ENCODE measurements at regions not wholly inside any gene's neighbourhood (a gene's known extent, or its start where the extent isn't known, plus 50 kb on each side); places are given as distances from the start of the nearest gene placed in this dataset.

DNA sequence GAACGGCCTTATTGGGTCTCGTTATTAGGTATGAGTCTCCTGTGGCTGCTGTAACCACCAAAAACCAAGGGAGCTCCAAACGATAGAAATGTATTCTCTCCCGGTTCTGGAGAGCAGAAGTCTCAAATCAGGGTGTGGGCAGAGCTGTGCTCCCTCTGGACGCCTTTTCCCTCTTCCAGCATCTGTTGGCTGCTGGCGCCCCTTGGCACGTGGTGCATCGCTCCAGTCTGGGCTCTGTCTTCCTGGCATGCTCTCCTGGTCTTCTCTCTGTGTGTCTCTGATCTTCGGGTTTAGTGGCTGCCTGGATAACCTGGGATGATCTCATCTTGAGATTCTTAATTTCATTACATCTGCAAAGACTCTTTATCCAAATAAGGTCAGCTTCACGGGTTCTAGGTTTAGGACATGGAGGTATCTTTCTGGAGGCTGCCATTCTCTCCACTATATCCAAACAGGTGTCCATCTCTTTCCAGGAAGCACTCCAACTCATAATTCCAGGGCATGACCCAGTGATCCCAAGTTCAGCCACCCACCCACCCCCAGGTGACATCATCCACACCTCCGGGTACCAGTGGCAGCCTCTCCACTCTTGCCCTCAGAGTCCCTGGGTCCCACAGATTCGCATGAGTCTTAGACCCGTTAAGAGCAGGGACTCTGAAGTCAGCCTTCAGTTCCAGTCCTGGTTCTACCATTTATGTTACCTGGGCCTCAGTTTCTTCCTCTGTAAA lies 145.5 kb upstream of the FOXF1 start:
- no peak for DNase-seq (ENCODE audit: low spot score)

DNA sequence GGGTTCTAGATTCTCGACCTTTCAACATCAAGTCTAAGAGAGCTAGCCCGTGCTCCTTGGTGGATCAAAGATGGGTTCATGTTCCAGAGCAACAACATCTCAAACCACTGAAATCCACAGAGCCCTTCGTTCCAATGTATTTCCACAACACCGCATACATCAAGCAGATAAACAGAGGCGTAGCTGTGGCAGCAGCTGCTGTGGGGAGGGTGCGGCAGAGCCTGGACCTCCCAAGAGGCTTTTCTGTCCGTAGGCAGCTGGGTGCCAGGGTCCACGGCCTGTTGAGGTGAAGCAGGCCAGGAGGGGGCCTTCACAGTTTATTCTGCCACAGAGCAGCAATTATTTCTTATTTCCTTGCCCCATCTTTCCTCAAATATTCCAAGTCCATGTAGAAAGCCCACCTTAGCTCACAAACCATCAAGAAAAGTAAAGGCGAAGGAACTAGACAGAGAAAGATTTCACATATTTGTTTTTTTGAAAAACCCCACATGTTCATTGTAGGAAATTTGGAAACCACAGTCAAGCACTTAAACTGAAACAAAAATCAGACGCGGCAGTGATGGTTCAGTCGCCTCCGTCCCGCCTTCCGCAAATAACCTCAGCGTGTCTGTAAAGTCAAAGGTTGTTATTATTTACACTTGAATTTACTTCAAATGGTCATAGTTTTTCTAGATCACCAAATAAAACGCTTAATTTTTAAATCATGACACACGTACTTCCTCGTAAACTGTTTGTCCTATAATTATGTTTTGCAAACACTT lies 144.6 kb upstream of the FOXF1 start:
- DNase-seq (ENCODE audit: low spot score) = no peak

GRCh38 chr16:86366481-86366880 lies 143.8 kb upstream of the FOXF1 start:
- DNase-seq (ENCODE audit: low spot score) = no peak

- no peak for DNase-seq (ENCODE audit: low spot score)
These were observed 142.8 kb upstream of the FOXF1 start for GRCh38 chr16:86367291-86368072.

GRCh38 chr16:86368261-86368660 lies 142.1 kb upstream of the FOXF1 start:
- DNase-seq (ENCODE audit: low spot score) = no peak

- DNase-seq (ENCODE audit: low spot score) = no peak
These were observed 140.3 kb upstream of the FOXF1 start for GRCh38 chr16:86370062-86370461.

DNA sequence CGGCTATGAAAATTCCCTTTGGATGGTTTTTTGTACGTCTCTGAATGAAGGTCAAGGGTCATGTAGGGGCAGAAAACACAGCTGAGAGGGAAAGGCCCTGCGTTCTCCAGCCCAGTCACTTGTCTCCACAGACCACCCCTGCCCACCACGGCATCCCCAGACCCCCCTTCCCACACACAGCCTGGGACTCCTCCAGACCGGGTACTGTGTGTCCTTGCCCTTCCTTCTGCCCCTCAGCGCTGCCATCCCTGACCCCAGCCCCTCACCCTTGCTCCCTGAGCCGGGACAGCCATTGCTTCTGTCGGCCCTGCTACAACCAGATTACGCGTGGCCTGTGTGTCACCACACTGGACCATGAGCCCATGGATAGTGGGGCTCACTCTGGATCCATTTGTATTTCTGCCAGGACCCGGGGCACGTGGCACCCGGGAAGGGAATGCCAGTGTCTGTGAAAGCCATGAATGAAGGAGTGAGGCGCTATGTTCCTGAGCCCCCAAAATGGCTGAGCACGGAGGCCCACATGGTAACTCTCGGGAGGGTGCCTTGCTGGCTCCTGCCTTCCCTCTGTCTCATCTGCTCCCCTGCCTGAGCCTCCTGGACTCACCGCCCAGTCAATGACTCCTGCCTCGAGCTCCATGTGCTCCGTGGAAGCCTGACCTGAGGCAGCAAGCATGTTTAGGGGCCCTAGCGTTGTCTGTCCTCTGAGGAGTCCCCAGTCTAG lies 139.1 kb upstream of the FOXF1 start:
- DNase-seq (ENCODE audit: low spot score) = no peak

DNA sequence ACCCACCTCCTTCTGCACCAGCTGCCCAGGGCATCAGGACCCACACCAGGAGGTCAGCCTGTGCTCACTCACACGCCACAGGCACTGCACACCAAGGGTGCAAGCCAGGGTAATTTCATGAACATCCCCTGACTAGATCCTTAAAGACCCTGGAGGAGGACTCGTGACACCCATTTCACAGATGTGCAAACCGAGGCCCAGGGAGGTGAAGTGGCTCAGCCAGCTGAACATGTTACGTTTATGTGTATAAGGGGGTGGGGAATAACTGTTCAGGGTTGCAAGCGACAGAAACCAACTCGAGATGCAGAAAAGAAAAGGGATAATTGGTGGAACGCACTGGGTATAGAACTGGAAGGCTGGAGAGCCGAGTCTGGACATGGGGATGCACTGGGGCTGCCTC lies 138.1 kb upstream of the FOXF1 start:
- no peak for DNase-seq (ENCODE audit: low spot score)

DNA sequence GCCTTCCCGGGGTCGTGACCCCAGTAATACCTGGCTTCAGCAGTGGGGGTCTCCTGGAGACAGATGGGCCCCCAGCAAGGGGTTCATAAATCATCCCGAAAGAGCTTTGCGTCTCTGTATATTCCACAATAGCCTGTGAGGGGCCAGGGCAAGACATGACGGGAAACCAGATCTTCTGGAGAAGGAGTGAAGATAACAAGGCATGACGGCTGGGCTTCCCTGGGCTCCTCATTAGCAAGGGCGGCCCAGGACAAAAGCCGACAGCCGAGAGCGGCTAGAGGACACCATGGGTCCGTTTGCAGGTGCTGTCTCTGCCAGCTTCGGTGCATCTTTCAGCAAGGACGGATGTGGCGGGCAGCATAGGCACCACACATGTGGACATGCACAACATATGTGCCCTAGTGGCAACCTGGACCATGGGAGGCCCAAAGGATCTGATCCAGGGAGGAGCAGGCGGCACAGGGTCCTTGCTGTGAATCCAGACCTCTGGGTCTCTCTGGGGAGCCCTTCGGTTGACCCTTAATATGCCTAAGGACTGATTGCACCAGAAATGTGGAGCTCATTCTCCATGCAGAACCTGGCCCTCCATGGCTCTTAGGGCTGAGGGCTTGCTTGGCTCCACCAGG lies 136.9 kb upstream of the FOXF1 start:
- DNase-seq (ENCODE audit: low spot score) = no peak

DNA sequence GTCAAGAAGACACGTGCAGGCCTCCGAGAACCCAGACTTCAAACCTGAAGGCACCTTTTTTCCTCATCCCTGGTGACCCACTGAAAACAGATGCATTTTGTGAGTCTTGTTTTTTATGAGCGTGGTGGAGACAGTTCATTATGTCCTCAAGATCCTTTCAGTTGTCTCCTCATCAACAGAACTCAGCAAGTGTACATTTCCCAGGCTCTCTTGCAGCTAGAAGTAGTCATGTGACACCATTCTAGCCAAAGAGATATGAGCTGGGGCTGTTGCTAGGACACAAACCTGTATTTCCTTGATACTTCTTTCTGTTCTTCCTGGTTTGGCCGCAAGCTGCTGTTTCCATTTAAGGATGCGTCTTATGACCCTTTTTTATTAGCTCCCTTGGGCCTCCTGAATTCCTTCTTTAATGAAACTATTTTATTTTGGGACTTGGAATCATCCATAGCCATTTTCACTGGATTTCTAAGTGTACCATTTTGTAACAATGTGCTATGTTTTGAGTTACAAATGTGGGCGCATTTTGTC lies 135.7 kb upstream of the FOXF1 start:
- no peak for DNase-seq (ENCODE audit: low spot score)

GRCh38 chr16:86375364-86375763 lies 135.0 kb upstream of the FOXF1 start:
- no peak for DNase-seq (ENCODE audit: low spot score)

- no peak for DNase-seq (ENCODE audit: low spot score)
These were observed 134.5 kb upstream of the FOXF1 start for GRCh38 chr16:86375851-86376250.

- DNase-seq (ENCODE audit: low spot score) = no peak
These were observed 133.5 kb upstream of the FOXF1 start for GRCh38 chr16:86376837-86377236.

DNA sequence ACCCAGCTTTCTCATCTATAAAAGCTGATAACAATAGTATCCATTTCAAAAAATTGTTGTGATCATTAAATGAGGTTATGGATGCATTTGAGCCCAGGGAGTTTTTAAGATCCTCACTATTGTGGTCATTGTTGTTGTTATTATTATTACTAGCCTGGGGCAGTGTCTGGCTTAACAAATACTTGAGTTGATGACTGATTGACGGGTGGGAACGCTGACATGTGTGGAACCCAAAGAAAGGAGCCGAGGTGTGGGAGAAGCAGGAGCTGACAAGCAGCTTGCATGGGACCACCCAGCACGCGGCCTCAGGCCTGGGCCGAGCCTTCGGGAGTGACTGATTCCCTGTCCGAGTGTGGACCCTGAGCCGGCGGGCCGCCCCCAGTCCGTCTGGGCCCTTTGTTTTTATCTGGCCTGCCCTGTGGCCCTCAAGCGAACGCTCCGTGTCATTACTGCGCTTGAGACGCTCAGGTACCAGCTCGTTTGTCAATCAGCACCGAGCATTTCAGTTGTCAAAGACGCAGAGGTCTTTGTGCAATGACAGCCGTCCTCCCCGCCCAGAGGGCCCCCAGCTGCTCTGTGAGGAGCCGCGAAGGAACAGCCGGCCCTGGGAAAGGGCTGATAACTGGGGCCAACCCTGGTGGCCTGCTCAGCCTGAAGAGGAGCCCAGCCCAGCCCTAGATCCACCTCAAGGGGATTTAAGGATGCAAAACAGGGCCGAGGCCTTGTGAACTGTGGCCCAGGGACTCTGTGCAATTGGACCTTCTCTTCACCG lies 132.9 kb upstream of the FOXF1 start:
- DNase-seq (ENCODE audit: low spot score) = no peak

GRCh38 chr16:86378128-86378527 lies 132.2 kb upstream of the FOXF1 start:
- DNase-seq (ENCODE audit: low spot score) = no peak

DNA sequence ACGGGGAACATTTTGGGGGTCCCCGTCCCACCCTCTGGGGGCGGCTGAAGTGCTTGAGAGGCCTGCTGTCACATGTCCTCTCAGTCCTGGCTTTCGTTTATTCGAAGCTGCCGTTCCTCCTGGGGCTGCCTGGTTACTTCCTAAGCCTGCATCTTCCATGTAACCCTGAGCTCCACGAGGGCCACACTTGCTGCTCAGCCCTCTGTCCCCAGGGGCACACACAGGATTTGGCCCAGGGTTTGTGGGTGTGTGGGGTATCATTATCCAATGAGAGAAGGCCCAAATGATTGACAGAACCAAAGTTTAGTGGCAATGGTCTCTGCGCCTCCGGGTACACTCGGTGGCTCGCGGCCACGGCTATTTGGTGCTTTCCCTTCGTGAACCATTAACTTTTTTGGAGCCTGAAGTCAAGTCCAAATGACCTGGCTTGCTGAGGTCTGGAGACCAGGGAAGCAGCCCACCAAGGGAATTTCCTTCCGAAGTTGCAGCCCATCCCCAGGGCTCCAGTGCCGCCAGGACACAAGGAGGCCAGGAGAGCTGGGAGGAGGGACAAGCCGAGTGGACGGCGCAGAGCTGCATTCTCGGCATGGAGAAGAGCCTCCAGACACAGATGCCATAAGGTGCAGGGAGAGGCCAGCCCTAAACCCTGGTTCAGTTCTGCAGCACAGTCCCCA lies 131.4 kb upstream of the FOXF1 start:
- no peak for DNase-seq (ENCODE audit: low spot score)

DNA sequence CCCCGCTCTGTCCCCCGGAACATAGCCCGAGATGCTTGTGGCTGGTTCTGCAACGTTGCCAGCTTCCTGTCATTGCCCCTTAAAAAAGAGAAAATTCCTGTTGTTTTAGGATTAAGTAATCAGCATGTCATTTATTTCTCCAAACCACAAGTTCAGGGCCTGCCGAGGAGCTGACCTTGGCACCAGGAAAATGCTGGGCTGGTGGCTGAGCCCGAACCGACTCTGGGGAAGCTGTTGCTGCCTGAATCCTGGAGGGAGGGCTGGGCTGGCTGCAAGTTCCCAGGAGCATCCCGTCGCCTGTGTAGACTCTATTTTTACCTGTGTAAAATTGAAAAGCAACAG lies 130.9 kb upstream of the FOXF1 start:
- no peak for DNase-seq (ENCODE audit: low spot score)

DNA sequence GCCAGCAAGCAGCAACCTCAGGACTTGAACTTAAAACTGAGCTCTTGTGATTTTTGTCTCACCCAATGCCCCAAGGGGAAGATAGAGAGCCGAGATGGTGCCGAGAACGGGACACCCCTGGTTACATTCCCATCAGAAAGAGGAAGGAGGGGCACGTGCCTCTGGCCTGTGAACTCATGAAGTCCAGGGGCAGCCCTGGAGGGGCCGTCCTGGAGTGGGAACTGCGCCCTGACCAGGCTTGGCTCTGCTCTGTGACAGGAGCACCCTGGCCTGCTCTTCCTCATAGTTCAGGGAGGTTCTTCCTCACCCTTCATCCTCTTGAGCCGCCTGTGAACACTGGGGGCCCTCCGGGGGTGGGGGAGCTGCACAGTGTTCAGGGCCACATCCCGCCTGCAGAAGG lies 130.3 kb upstream of the FOXF1 start:
- DNase-seq (ENCODE audit: low spot score) = no peak

DNA sequence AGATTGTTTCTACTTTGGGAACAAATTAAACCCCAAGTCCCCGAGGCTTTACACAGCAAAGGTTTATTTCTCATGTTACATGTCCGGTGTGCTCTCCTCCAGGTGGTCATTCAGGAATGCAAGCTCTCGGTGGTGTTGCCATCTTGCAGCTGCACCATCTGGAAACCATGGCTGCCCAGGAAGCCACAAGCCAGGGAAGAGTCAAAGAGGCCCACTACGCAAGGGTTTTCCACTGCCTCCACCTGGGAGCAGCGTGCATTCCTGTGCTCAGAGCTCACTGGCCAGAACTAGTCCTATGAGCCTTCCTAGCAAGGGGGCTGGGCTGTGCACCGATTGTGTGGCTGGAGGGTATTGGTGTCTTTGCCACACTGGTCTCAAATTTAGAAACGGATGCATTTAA lies 128.8 kb upstream of the FOXF1 start:
- no peak for DNase-seq (ENCODE audit: low spot score)

- no peak for DNase-seq (ENCODE audit: low spot score)
These were observed 128.1 kb upstream of the FOXF1 start for GRCh38 chr16:86382067-86382773.

All from cerebellar cortex (tissue), 1 donor.